GM20000 (cell line): ENCODE measurements at regions not wholly inside any gene's neighbourhood (a gene's known extent, or its start where the extent isn't known, plus 50 kb on each side); places are given as distances from the start of the nearest gene placed in this dataset.

Experiments
- DNase-seq: peaks from one replicate; pipeline ENCODE4 v3.0.0; 2012; ENCODE audit warnings: low spot score
- TF ChIP-seq, protein P1 (sequence below): IDR thresholded peaks from 2 replicates; pipeline ENCODE4 v1.5.1; 2012; ENCODE audit warnings: mild to moderate bottlenecking, control low read depth; ENCODE audit errors: extremely low read depth, missing control alignments

GRCh38 chr20:62533591-62534495, 58.0 kb upstream of the GATA5 start:
- TF ChIP-seq, protein P1, sequence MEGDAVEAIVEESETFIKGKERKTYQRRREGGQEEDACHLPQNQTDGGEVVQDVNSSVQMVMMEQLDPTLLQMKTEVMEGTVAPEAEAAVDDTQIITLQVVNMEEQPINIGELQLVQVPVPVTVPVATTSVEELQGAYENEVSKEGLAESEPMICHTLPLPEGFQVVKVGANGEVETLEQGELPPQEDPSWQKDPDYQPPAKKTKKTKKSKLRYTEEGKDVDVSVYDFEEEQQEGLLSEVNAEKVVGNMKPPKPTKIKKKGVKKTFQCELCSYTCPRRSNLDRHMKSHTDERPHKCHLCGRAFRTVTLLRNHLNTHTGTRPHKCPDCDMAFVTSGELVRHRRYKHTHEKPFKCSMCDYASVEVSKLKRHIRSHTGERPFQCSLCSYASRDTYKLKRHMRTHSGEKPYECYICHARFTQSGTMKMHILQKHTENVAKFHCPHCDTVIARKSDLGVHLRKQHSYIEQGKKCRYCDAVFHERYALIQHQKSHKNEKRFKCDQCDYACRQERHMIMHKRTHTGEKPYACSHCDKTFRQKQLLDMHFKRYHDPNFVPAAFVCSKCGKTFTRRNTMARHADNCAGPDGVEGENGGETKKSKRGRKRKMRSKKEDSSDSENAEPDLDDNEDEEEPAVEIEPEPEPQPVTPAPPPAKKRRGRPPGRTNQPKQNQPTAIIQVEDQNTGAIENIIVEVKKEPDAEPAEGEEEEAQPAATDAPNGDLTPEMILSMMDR: no peak
- DNase-seq: no peak

DNA sequence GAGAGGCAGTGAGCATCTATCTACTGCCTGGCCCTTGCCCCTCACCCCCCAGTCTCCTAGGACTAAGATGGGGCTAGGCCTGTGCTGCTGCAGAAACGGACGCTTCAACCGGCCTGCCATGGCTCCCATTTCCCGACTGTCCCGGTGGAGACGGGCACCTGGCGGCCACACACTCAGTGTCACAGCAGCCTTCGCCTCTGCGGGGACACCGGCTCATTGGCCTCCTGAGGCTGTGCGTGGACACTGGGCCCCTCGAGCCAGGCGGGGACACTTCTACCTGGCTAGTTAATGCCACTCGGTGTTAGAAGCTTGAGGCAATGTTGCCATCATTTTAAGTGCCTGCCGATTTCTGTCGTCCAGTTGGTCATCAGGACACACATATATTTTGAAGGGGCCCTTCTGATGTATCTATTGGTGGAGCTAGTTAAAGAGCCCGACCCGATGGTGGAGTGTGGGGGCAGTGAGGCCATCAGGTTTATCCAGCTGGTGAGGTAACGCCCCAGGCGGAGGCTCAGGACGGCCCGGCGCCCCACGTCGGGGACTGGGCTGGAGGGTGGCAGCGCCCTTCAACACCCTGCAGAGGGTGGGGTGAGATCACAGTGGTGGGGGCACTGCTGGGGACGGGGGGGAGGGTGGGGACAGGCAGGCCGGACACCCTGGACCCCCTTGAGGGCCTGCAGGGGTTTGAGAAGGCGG, 58.9 kb upstream of the GATA5 start:
- no peak for DNase-seq
- TF ChIP-seq, protein P1: no peak

DNA sequence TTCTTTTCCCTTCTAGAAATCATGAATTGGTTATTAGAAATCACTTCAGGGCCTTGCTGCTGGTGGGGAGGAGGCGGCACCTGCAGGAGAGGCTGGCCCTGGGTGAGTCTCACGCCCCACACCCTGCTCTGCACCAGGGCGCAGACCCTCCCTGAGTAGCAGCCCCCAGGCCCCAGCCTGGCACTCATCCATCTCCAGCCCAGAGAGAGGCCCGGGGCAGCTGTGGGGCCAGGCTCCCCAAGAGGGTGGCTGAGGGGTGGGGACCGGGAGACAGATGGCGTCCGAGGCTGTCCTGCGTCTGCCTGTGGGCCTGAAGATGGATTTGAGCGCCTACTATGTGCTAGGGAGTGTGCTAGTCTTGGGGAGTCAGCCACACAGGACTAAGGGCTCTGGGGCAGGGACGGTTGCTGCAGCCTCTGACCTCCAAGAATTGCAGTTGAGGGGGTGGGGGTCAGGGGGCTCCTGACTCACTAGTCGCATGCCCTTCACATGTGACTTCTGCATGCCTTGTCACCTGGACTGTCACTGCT, 59.6 kb upstream of the GATA5 start:
- TF ChIP-seq, protein P1: no peak
- no peak for DNase-seq

- no peak for DNase-seq
- TF ChIP-seq, protein P1: no peak
These were observed 60.2 kb upstream of the GATA5 start for GRCh38 chr20:62535964-62536363.

GRCh38 chr20:62536871-62537401, 61.1 kb upstream of the GATA5 start:
- DNase-seq: no peak
- TF ChIP-seq, protein P1: no peak

DNA sequence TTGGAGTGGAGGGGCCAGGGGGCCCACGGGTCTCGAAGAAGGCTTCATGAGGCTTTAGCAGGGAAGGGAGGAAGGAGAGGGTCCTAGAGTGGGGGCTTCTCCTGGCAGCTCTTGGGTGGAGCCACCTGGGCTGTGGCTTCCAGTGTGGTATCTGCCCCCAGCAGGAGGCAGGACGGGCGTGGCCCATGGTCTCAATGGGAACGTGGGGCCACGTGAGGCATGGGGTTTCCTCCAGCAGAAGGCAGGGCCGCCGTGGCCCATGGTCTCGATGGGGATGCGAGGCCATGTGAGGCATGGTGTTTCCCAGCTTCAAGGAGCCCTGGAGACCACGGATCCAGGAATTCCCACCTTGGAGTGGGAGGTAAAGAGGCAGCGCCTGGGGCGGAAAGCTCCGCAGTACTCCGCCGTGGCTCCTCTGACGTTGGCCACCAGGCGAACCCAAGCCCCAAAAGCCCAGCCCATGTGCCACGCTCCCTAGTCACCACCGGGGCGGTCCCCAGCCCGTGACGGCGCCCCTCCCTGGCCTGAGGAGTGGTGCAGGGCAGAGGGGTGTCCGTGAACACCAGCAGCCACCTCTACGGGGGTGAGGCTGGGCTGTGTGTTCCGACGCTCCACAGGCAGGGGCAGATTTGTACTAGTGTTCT, 62.0 kb upstream of the GATA5 start:
- TF ChIP-seq, protein P1: no peak
- no peak for DNase-seq
